ENCODE measurements at regions not wholly inside any gene's neighbourhood (a gene's known extent, or its start where the extent isn't known, plus 50 kb on each side); places are given as distances from the start of the nearest gene placed in this dataset.

DNA sequence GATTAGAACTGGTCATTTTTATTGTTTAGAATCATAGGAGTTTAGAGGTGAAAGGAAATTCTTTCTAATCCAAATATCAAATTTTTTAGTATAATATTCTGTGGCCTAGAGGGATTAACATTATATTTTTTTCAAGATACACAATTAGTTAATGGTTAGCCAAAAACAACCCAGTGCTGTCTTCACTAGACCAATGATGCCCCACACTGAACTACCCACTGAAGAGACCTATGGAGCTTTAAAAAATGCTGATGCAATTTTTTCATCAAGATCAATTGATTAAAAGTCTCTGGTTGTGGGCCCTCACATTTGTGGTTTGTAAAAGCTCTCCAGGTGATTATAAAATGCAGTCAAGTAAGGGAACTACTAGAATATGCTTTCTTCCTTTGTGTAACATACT lies 274.1 kb upstream of the C9orf72 start:
- no peak overlapping the region for H4K91ac ChIP-seq (ENCODE audit: insufficient read depth, low read depth, low read length)
- H2BK5ac ChIP-seq (ENCODE audit: low read depth, low read length, poor library complexity, severe bottlenecking) = no peak overlapping the region
- H3K18ac ChIP-seq (ENCODE audit: low read depth, low read length) = no peak overlapping the region
- H3K56ac ChIP-seq (ENCODE audit: extremely low read depth, insufficient read depth, low read length) = no peak overlapping the region
- ChIA-PET CTCF (no interaction called here), POLR2A (ENCODE audit: unreplicated experiment) (no interaction called here)
- DNase-seq (no peak), ATAC-seq (ENCODE audit: low read depth) (no peak)
- no peaks in the 10 kb centered on the region for H4K20me1 ChIP-seq (ENCODE audit: insufficient read depth, low read length)
- no peak overlapping the region for H3K4ac ChIP-seq (ENCODE audit: low read depth, low read length)
- H3K14ac ChIP-seq (replicated peaks; ENCODE audit: low read depth, low read length) = no peak overlapping the region
- H2BK15ac ChIP-seq (ENCODE audit: low read depth, low read length) = no peak overlapping the region
- no TSS peak for BruUV-seq (replicated peaks)
- TF ChIP-seq CEBPB (IDR thresholded peaks at IDR 0.05; ENCODE audit: low read depth, low read length) (no peak), BHLHE40 (IDR thresholded peaks at IDR 0.05; ENCODE audit: low read depth, low read length) (no peak), RFX5 (IDR thresholded peaks at IDR 0.05; ENCODE audit: low read depth, low read length) (no peak), MAZ (IDR thresholded peaks at IDR 0.05; ENCODE audit: borderline replicate concordance, low read depth, low read length) (no peak), FOS (IDR thresholded peaks at IDR 0.05; ENCODE audit: low read depth, low read length) (no peak), MAFK (IDR thresholded peaks at IDR 0.05; ENCODE audit: low read depth, low read length) (no peak), RAD21 (IDR thresholded peaks at IDR 0.05; ENCODE audit: low read length) (no peak), SMC3 (IDR thresholded peaks at IDR 0.05; ENCODE audit: low read depth, low read length) (no peak), MXI1 (IDR thresholded peaks at IDR 0.05; ENCODE audit: borderline replicate concordance, low read depth, low read length) (no peak)
- TF ChIP-seq, protein P1, sequence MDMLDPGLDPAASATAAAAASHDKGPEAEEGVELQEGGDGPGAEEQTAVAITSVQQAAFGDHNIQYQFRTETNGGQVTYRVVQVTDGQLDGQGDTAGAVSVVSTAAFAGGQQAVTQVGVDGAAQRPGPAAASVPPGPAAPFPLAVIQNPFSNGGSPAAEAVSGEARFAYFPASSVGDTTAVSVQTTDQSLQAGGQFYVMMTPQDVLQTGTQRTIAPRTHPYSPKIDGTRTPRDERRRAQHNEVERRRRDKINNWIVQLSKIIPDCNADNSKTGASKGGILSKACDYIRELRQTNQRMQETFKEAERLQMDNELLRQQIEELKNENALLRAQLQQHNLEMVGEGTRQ (IDR thresholded peaks at IDR 0.05; ENCODE audit: low read depth, low read length) = no peak
- no peak overlapping the region for H3K4me2 ChIP-seq (ENCODE audit: low read depth, low read length)
- no peak overlapping the region for H3K27ac ChIP-seq (ENCODE audit: insufficient read depth, low read length)
- no peaks in the 10 kb centered on the region for H3K9me3 ChIP-seq (ENCODE audit: control insufficient read depth, insufficient read depth, low read length)
- H2BK120ac ChIP-seq (ENCODE audit: low read depth, low read length) = no peak overlapping the region
- H3K27me3 ChIP-seq (ENCODE audit: control insufficient read depth, insufficient read depth, low read length) = no peaks in the 10 kb centered on the region
- no peak overlapping the region for H3K9ac ChIP-seq (ENCODE audit: low read depth, low read length)
- no peak overlapping the region for H2AFZ ChIP-seq (replicated peaks; ENCODE audit: low read length, poor library complexity)
- H4K8ac ChIP-seq (ENCODE audit: low read depth in 2 of 2, low read length in 2 of 2) = no peak overlapping the region
- in situ Hi-C loops (cut with MboI; ENCODE audit: low sequenced_read_pairs) (no loop called here), dilution Hi-C loops (cut with HindIII; ENCODE audit: low sequenced_read_pairs, unreplicated experiment) (no loop called here), intact Hi-C loops (cut with micrococcal nuclease) (no loop called here)
- no peaks in the 10 kb centered on the region for H3K79me1 ChIP-seq (ENCODE audit: low read depth in 1 of 2, low read length in 2 of 2)
- no peak overlapping the region for H2BK20ac ChIP-seq (ENCODE audit: low read depth, low read length)
- H2AK9ac ChIP-seq (replicated peaks; ENCODE audit: low read depth, low read length, poor library complexity) = no peak overlapping the region
- H4K5ac ChIP-seq (ENCODE audit: low read depth, low read length) = no peak overlapping the region
- H3K4me1 ChIP-seq (ENCODE audit: control insufficient read depth, insufficient read depth, low read length) = no peaks in the 10 kb centered on the region
- no peak overlapping the region for H3K4me3 ChIP-seq (ENCODE audit: insufficient read depth, low read depth, low read length)
- no peak overlapping the region for H2AK5ac ChIP-seq (ENCODE audit: low read depth, low read length)
- H3K23ac ChIP-seq (ENCODE audit: low read depth, low read length) = no peak overlapping the region
- H3K36me3 ChIP-seq (ENCODE audit: control insufficient read depth, insufficient read depth, low read length) = no peaks in the 10 kb centered on the region
- H3K9me1 ChIP-seq (ENCODE audit: insufficient read depth, low read length) = no peaks in the 10 kb centered on the region
